ENCODE measurements at regions not wholly inside any gene's neighbourhood (a gene's known extent, or its start where the extent isn't known, plus 50 kb on each side); places are given as distances from the start of the nearest gene placed in this dataset.
"Not testable (repeated sequence)": the region's sequence is repeated elsewhere in the genome, so short reads cannot be mapped to it uniquely, and the experiment has no call there.

- no peak for TF ChIP-seq USF2 (IDR thresholded peaks at IDR 0.05; ENCODE audit: low read length)
- TF ChIP-seq BRCA1 (IDR thresholded peaks at IDR 0.05; ENCODE audit: low read depth, low read length): no peak
- no peak for TF ChIP-seq NANOG (IDR thresholded peaks at IDR 0.05; ENCODE audit: insufficient read depth, low read depth, low read length, poor library complexity, severe bottlenecking)
- TF ChIP-seq TAF1 (IDR thresholded peaks at IDR 0.05; ENCODE audit: low read depth, low read length): no peak
- no peak for TF ChIP-seq TCF12 (IDR thresholded peaks at IDR 0.05; ENCODE audit: low read depth, low read length)
- no peak for TF ChIP-seq RBBP5 (IDR thresholded peaks at IDR 0.05; ENCODE audit: borderline replicate concordance, low read depth, low read length)
Observed at GRCh38 chr22:19599626-19600243, 75.5 kb upstream of the CLDN5 start (continued).

GRCh38 chr22:19603346-19603745 lies 79.1 kb upstream of the CLDN5 start:
- H2BK5ac ChIP-seq (ENCODE audit: low read depth, low read length); H3K4ac ChIP-seq (replicated peaks; ENCODE audit: insufficient read length, low read depth, low read length); H3K9me3 ChIP-seq (ENCODE audit: insufficient read depth in 2 of 2, low read depth in 1 of 2, low read length in 1 of 2); H3K23me2 ChIP-seq (ENCODE audit: low read depth, low read length); H2AFZ ChIP-seq (ENCODE audit: low read length); H3K79me2 ChIP-seq (ENCODE audit: control insufficient read depth in 1 of 2, insufficient read depth in 2 of 2, low read length in 2 of 2); H4K5ac ChIP-seq (ENCODE audit: insufficient read length, low read depth, low read length); H2BK12ac ChIP-seq (ENCODE audit: low read depth, low read length); H3K4me3 ChIP-seq (ENCODE audit: extremely low read depth in 1 of 4, insufficient read depth in 2 of 4, low read depth in 3 of 4, low read length in 4 of 4); H3K18ac ChIP-seq (ENCODE audit: extremely low read depth, low read length); H2BK15ac ChIP-seq (ENCODE audit: low read length); H4K91ac ChIP-seq (replicated peaks; ENCODE audit: insufficient read length, low read length); H2BK20ac ChIP-seq (ENCODE audit: low read length); H3K4me2 ChIP-seq (ENCODE audit: insufficient read depth in 1 of 2, low read depth in 2 of 2, low read length in 2 of 2); H3K36me3 ChIP-seq (ENCODE audit: control insufficient read depth in 2 of 4, insufficient read depth in 4 of 4, low read length in 3 of 4); H3K9ac ChIP-seq (replicated peaks in 1 of 4; ENCODE audit: extremely low read depth in 1 of 4, low read depth in 3 of 4, low read length in 3 of 4); H4K20me1 ChIP-seq (replicated peaks in 1 of 2; ENCODE audit: control insufficient read depth in 1 of 2, insufficient read depth in 2 of 2, low read length in 2 of 2); H4K8ac ChIP-seq (ENCODE audit: extremely low read depth, insufficient read depth, low read length); H3K27ac ChIP-seq (ENCODE audit: low read depth, low read length); DNase-seq (ENCODE audit: low read depth in 1 of 2, low spot score in 2 of 2); H2BK120ac ChIP-seq (replicated peaks; ENCODE audit: low read depth, low read length); H3K14ac ChIP-seq (ENCODE audit: insufficient read length); H3K79me1 ChIP-seq (ENCODE audit: low read depth, low read length); H2AK5ac ChIP-seq (ENCODE audit: low read depth, low read length); H3K56ac ChIP-seq (replicated peaks; ENCODE audit: insufficient read length, low read depth, low read length); H3K23ac ChIP-seq (ENCODE audit: insufficient read length); FAIRE-seq; H3K27me3 ChIP-seq (replicated peaks in 1 of 4; ENCODE audit: control insufficient read depth in 3 of 4, extremely low read depth in 1 of 4, insufficient read depth in 3 of 4, low read length in 3 of 4): not testable (repeated sequence)
- CTCF ChIA-PET (ENCODE audit: partially characterized antibody): interaction anchor here (1.3 kb wide), 1 partner anchor 73 kb away, joined by 3 read pairs; no protein-coding TSS in a partner anchor
- POLR2A ChIA-PET (ENCODE audit: partially characterized antibody): interaction anchor here (0.7 kb wide), 1 partner anchor 126 kb away, joined by 3 read pairs; no protein-coding TSS in a partner anchor
- WGBS, 2 experiments (ENCODE audit: extremely low coverage in 1 of 2, insufficient coverage in 1 of 2, insufficient read length in 1 of 2, insufficient replicate concordance in 2 of 2, low coverage in 1 of 2, low lambda C conversion rate in 2 of 2, missing lambda C conversion rate in 1 of 2): 95% methylated on average over 4 of the region's 4 CpGs; no CpG with 5 or more reads in 1 of the 2 experiments
- H3K4me1 ChIP-seq (replicated peaks in 1 of 4; ENCODE audit: control insufficient read depth in 3 of 4, insufficient read depth in 4 of 4, low read length in 3 of 4): peaks cover 0 to 12% (median 7%) of the 10 kb centered on the region in 4 experiments; a peak in 6 of 7 replicates

Data from H1 (cell line).